ENCODE measurements at regions not wholly inside any gene's neighbourhood (a gene's known extent, or its start where the extent isn't known, plus 50 kb on each side); places are given as distances from the start of the nearest gene placed in this dataset.

GRCh38 chr22:27212617-27213177 lies 555.3 kb downstream of the MIAT start:
- DNase-seq, result no peak

- no peak for DNase-seq
These were observed 555.9 kb downstream of the MIAT start for GRCh38 chr22:27213294-27213693.

GRCh38 chr22:27213766-27214581 lies 556.6 kb downstream of the MIAT start:
- no peak for DNase-seq

- no peak for DNase-seq
These were observed 557.3 kb downstream of the MIAT start for GRCh38 chr22:27214691-27215090.

- no peak for DNase-seq
These were observed 558.5 kb downstream of the MIAT start for GRCh38 chr22:27215871-27216270.

- DNase-seq, result no peak
These were observed 559.1 kb downstream of the MIAT start for GRCh38 chr22:27216444-27216843.

GRCh38 chr22:27217154-27217553 lies 559.8 kb downstream of the MIAT start:
- no peak for DNase-seq

GRCh38 chr22:27218012-27218920 lies 560.9 kb downstream of the MIAT start:
- no peak for DNase-seq

GRCh38 chr22:27219036-27219435 lies 561.6 kb downstream of the MIAT start:
- no peak for DNase-seq

GRCh38 chr22:27220339-27220738 lies 563.0 kb downstream of the MIAT start:
- no peak for DNase-seq

GRCh38 chr22:27222178-27222577 lies 564.8 kb downstream of the MIAT start:
- DNase-seq, result no peak

GRCh38 chr22:27223317-27224177 lies 566.2 kb downstream of the MIAT start:
- DNase-seq, result no peak

GRCh38 chr22:27224485-27225374 lies 567.3 kb downstream of the MIAT start:
- no peak for DNase-seq

- no peak for DNase-seq
These were observed 569.3 kb downstream of the MIAT start for GRCh38 chr22:27226666-27227065.

- DNase-seq, result no peak
These were observed 571.4 kb downstream of the MIAT start for GRCh38 chr22:27228771-27229170.

- DNase-seq, result no peak
These were observed 571.4 kb downstream of the MN1 start for GRCh38 chr22:27230189-27230588.

- DNase-seq, result no peak
These were observed 570.3 kb downstream of the MN1 start for GRCh38 chr22:27231266-27231665.

- DNase-seq, result no peak
These were observed 569.5 kb downstream of the MN1 start for GRCh38 chr22:27232077-27232476.

GRCh38 chr22:27237080-27237741 lies 564.3 kb downstream of the MN1 start:
- no peak for DNase-seq

GRCh38 chr22:27238935-27239510 lies 562.5 kb downstream of the MN1 start:
- no peak for DNase-seq

- DNase-seq, result no peak
These were observed 562.0 kb downstream of the MN1 start for GRCh38 chr22:27239520-27239919.
